H1 (cell line): ENCODE measurements at regions not wholly inside any gene's neighbourhood (a gene's known extent, or its start where the extent isn't known, plus 50 kb on each side); places are given as distances from the start of the nearest gene placed in this dataset.

Experiments used
- CTCF ChIA-PET: fragments of 300-600 bp; sonication (Branson Sonifier 250); formaldehyde crosslinking; loops from one replicate; lab custom pipeline; 2021; ENCODE audit not compliant: partially characterized antibody; lab: Charles Lee
- POLR2A ChIA-PET: fragments of 300-600 bp; sonication (Branson Sonifier 250); formaldehyde crosslinking; loops from one replicate; lab custom pipeline; 2021; ENCODE audit warnings: inconsistent platforms; ENCODE audit not compliant: partially characterized antibody; lab: Charles Lee
- DNase-seq, 2 experiments: peaks; one replicate each; pipeline versions ENCODE4 v3.0.0 to v3.0.0-alpha.2; 2010 to 2022; ENCODE audit warnings: low spot score in 2 of 2, low read depth in 1 of 2, mixed read lengths in 1 of 2
- FAIRE-seq: peaks from 2 replicates; lab custom pipeline; 2011; peaks lifted over from hg19 to GRCh38; lab: Jason Lieb, UNC
- H2AFZ ChIP-seq: 2 replicates; pipeline ENCODE4 v1.8.1; 2012; ENCODE audit warnings: low read length, inconsistent platforms
- H2AK5ac ChIP-seq: 2 replicates; pipeline ENCODE4 v1.6.1; 2013; ENCODE audit warnings: low read depth, low read length
- H2BK120ac ChIP-seq: replicated peaks from 2 replicates; pipeline ENCODE3; 2013; ENCODE audit warnings: low read depth, low read length, inconsistent platforms
- H2BK12ac ChIP-seq: 2 replicates; pipeline ENCODE4 v1.6.1; 2013; ENCODE audit warnings: low read depth, low read length
- H2BK15ac ChIP-seq: 2 replicates; pipeline ENCODE4 v1.6.1; 2013; ENCODE audit warnings: low read length
- H2BK20ac ChIP-seq: 2 replicates; pipeline ENCODE4 v1.6.1; 2013; ENCODE audit warnings: low read length
- H2BK5ac ChIP-seq: 2 replicates; pipeline ENCODE4 v1.6.1; 2013; ENCODE audit warnings: low read depth, low read length
- H3K14ac ChIP-seq: 2 replicates; pipeline ENCODE4 v1.6.1; 2013; ENCODE audit warnings: inconsistent platforms; ENCODE audit not compliant: insufficient read length
- H3K18ac ChIP-seq: 2 replicates; pipeline ENCODE4 v1.6.1; 2013; ENCODE audit warnings: low read length; ENCODE audit errors: extremely low read depth
- H3K23ac ChIP-seq: 2 replicates; pipeline ENCODE4 v1.6.1; 2013; ENCODE audit warnings: inconsistent platforms; ENCODE audit not compliant: insufficient read length
- H3K23me2 ChIP-seq: 2 replicates; pipeline ENCODE4 v1.6.1; 2013; ENCODE audit warnings: low read depth, low read length
- H3K27ac ChIP-seq: 2 replicates; pipeline ENCODE4 v1.6.1; 2011; ENCODE audit warnings: low read depth, low read length, inconsistent platforms
- H3K27me3 ChIP-seq, 4 experiments: replicated peaks in 1 of 4; 1 replicate in 1 of 4; 2 replicates in 3 of 4; pipeline versions ENCODE4 v1.6.1 to v1.8.1; 2011 to 2013; ENCODE audit warnings: low read length in 3 of 4, mild to moderate bottlenecking in 3 of 4, inconsistent platforms in 2 of 4, mixed read lengths in 2 of 4, moderate library complexity in 1 of 4; ENCODE audit not compliant: control insufficient read depth in 3 of 4, insufficient read depth in 3 of 4; ENCODE audit errors: extremely low read depth in 1 of 4
- H3K36me3 ChIP-seq, 4 experiments: 2 replicates each; pipeline versions ENCODE4 v1.6.1 to v1.8.1; 2011 to 2013; ENCODE audit warnings: mild to moderate bottlenecking in 4 of 4, low read length in 3 of 4, moderate library complexity in 2 of 4, control low read depth in 1 of 4, inconsistent platforms in 1 of 4; ENCODE audit not compliant: insufficient read depth in 4 of 4, control insufficient read depth in 2 of 4
- H3K4ac ChIP-seq: replicated peaks from 2 replicates; pipeline ENCODE3; 2013; ENCODE audit warnings: low read length, low read depth, mixed read lengths, inconsistent platforms; ENCODE audit not compliant: insufficient read length
- H3K4me1 ChIP-seq, 4 experiments: replicated peaks in 1 of 4; 1 replicate in 1 of 4; 2 replicates in 3 of 4; pipeline versions ENCODE4 v1.6.1 to v1.8.1; 2011 to 2013; ENCODE audit warnings: low read length in 3 of 4, inconsistent platforms in 2 of 4, mixed read lengths in 1 of 4; ENCODE audit not compliant: insufficient read depth in 4 of 4, control insufficient read depth in 3 of 4
- H3K4me2 ChIP-seq, 2 experiments: 2 replicates each; pipeline versions ENCODE4 v1.6.1 to v1.8.1; 2011 to 2013; ENCODE audit warnings: low read depth in 2 of 2, low read length in 2 of 2, control low read depth in 1 of 2, inconsistent platforms in 1 of 2, mild to moderate bottlenecking in 1 of 2; ENCODE audit not compliant: insufficient read depth in 1 of 2
- H3K4me3 ChIP-seq, 4 experiments: fragments of 200-600, 300-600 bp in 1 of 4; sonication (generic), shearing (Covaris generic), sonication (Bioruptor Twin) in 1 of 4; 2 replicates each; pipeline versions ENCODE4 v1.5.1 to v1.8.1; 2011 to 2016; ENCODE audit warnings: low read length in 4 of 4, low read depth in 3 of 4, control low read depth in 2 of 4, inconsistent platforms in 2 of 4, mild to moderate bottlenecking in 2 of 4, mixed read lengths in 1 of 4, moderate library complexity in 1 of 4; ENCODE audit not compliant: insufficient read depth in 2 of 4; ENCODE audit errors: extremely low read depth in 1 of 4
- H3K56ac ChIP-seq: replicated peaks from 2 replicates; pipeline ENCODE3; 2013; ENCODE audit warnings: low read depth, mild to moderate bottlenecking, mixed read lengths, low read length, inconsistent platforms; ENCODE audit not compliant: insufficient read length
- H3K79me1 ChIP-seq: 2 replicates; pipeline ENCODE4 v1.6.1; 2013; ENCODE audit warnings: low read depth, low read length, control low read depth
- H3K79me2 ChIP-seq, 2 experiments: 2 replicates each; pipeline versions ENCODE4 v1.6.1 to v1.8.1; 2012 to 2013; ENCODE audit warnings: low read length in 2 of 2, mild to moderate bottlenecking in 2 of 2, inconsistent platforms in 1 of 2; ENCODE audit not compliant: insufficient read depth in 2 of 2, control insufficient read depth in 1 of 2
- H3K9ac ChIP-seq, 4 experiments: replicated peaks in 1 of 4; 1 replicate in 1 of 4; 2 replicates in 3 of 4; pipeline versions ENCODE4 v1.6.1 to v1.8.1; 2011 to 2013; ENCODE audit warnings: low read depth in 3 of 4, low read length in 3 of 4, control low read depth in 2 of 4, mild to moderate bottlenecking in 2 of 4, moderate library complexity in 2 of 4, inconsistent platforms in 1 of 4; ENCODE audit errors: extremely low read depth in 1 of 4
- H3K9me3 ChIP-seq, 2 experiments: 2 replicates each; pipeline versions ENCODE4 v1.6.1 to v1.8.1; 2012 to 2013; ENCODE audit warnings: mild to moderate bottlenecking in 2 of 2, moderate library complexity in 2 of 2, control low read depth in 1 of 2, inconsistent platforms in 1 of 2, low read depth in 1 of 2, low read length in 1 of 2, mixed read lengths in 1 of 2; ENCODE audit not compliant: insufficient read depth in 2 of 2
- H4K20me1 ChIP-seq, 2 experiments: replicated peaks in 1 of 2; 2 replicates each; pipeline versions ENCODE3 to v1.8.1; 2011 to 2013; ENCODE audit warnings: inconsistent platforms in 2 of 2, low read length in 2 of 2, mild to moderate bottlenecking in 1 of 2; ENCODE audit not compliant: insufficient read depth in 2 of 2, control insufficient read depth in 1 of 2
- H4K5ac ChIP-seq: 2 replicates; pipeline ENCODE4 v1.6.1; 2013; ENCODE audit warnings: low read length, low read depth, mixed read lengths, inconsistent platforms; ENCODE audit not compliant: insufficient read length
- H4K8ac ChIP-seq: 2 replicates; pipeline ENCODE4 v1.8.0; 2013; ENCODE audit warnings: mild to moderate bottlenecking, moderate library complexity, low read length, inconsistent platforms; ENCODE audit not compliant: insufficient read depth; ENCODE audit errors: extremely low read depth
- H4K91ac ChIP-seq: replicated peaks from 2 replicates; pipeline ENCODE3; 2013; ENCODE audit warnings: low read length, mixed read lengths, inconsistent platforms; ENCODE audit not compliant: insufficient read length
- CREB1 ChIP-seq: IDR thresholded peaks from 2 replicates; pipeline ENCODE4 v1.6.1; 2012; ENCODE audit warnings: inconsistent platforms
- FOSL1 ChIP-seq: IDR thresholded peaks from 2 replicates; pipeline ENCODE4 v1.6.1; 2011; ENCODE audit warnings: mild to moderate bottlenecking, low read depth, low read length, moderate library complexity; ENCODE audit not compliant: insufficient read depth
- RXRA ChIP-seq: IDR thresholded peaks from 2 replicates; pipeline ENCODE4 v1.6.1; 2011; ENCODE audit warnings: low read depth, mild to moderate bottlenecking, low read length, moderate library complexity; ENCODE audit not compliant: insufficient read depth
- SIN3A ChIP-seq, 2 experiments: IDR thresholded peaks in 1 of 2; conservative IDR thresholded peaks in 1 of 2; 2 replicates each; pipeline ENCODE4 v1.6.1; 2011 to 2012; ENCODE audit warnings: low read length in 2 of 2, improper control_type of control experiment in 1 of 2, low read depth in 1 of 2, mild to moderate bottlenecking in 1 of 2
- WGBS, 2 experiments: shearing (Covaris generic) in 1 of 2; methylation state at CpG; one replicate each; pipeline versions ENCODE4 v1.1.6 to v1.1.7; 2013 to 2015; ENCODE audit warnings: low lambda C conversion rate in 2 of 2, mixed read lengths in 2 of 2, inconsistent platforms in 1 of 2, low coverage in 1 of 2, missing lambda C conversion rate in 1 of 2; ENCODE audit not compliant: insufficient replicate concordance in 2 of 2, insufficient coverage in 1 of 2, insufficient read length in 1 of 2; ENCODE audit errors: extremely low coverage in 1 of 2, missing lambda C conversion rate in 1 of 2; 5-methylcytosine and 5-hydroxymethylcytosine counted together

DNA sequence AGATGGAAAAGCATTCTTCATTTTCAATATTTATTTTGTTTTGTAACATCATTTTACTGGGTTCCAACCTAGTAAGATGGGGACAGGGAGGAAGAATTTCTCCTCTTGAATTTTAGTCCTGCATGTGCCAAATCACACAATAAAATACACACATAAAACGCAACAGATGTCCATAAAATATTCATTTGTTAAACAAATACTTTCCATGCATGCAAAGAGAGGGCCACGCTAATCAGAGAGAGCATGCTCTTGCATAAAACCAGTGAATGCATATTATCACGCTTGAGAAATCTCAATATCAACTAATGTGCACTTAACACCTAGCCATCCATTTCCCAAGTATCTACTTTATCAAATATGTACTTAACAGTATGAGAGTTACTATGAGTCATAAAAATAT is 212.6 kb upstream of the TARS1 start:
- no peaks in the 10 kb centered on the region for H3K79me1 ChIP-seq
- no peaks in the 10 kb centered on the region; the same call in 1 of the 2 replicates for H3K23me2 ChIP-seq
- no peak overlapping the region for H3K4ac ChIP-seq
- no peak overlapping the region for H2BK12ac ChIP-seq
- H3K79me2 ChIP-seq = no peaks in the 10 kb centered on the region
- FAIRE-seq = no peak
- POLR2A ChIA-PET = no interaction called here
- H3K23ac ChIP-seq = no peak overlapping the region
- no peak overlapping the region for H2BK20ac ChIP-seq
- no peak overlapping the region for H2BK120ac ChIP-seq
- no peaks in the 10 kb centered on the region; a peak in 2 of 7 replicates for H3K4me1 ChIP-seq
- no peak overlapping the region for H3K56ac ChIP-seq
- no peak overlapping the region for H3K4me3 ChIP-seq
- no peak overlapping the region for H3K18ac ChIP-seq
- H4K8ac ChIP-seq = no peak overlapping the region
- H2AK5ac ChIP-seq = no peak overlapping the region
- 86% methylated on average over 3 of the region's 3 CpGs; no CpG with 5 or more reads in 1 of the 2 experiments for WGBS, 2 experiments
- H2BK5ac ChIP-seq = no peak overlapping the region
- H3K9ac ChIP-seq = no peak overlapping the region
- H3K27ac ChIP-seq = no peak overlapping the region
- H3K36me3 ChIP-seq = no peaks in the 10 kb centered on the region
- CTCF ChIA-PET = interaction anchor here (1.0 kb wide), 1 partner anchor 262 kb away, joined by 3 read pairs; no protein-coding TSS in a partner anchor
- no peak overlapping the region for H3K4me2 ChIP-seq
- no peak overlapping the region for H4K5ac ChIP-seq
- H3K9me3 ChIP-seq = 0 out of 4 replicates have a peak, but pooled peaks cover 0 to 2% of the 10 kb centered on the region in 2 experiments
- TF ChIP-seq FOSL1 (no peak), SIN3A (conservative IDR thresholded peaks at IDR 0.05 in 1 of 2, IDR thresholded peaks at IDR 0.05 in 1 of 2; ENCODE audit: low read depth in 1 of 2, low read length in 2 of 2) (no peak), CREB1 (no peak), RXRA (no peak)
- H2BK15ac ChIP-seq = no peak overlapping the region
- H2AFZ ChIP-seq = no peak overlapping the region
- no peaks in the 10 kb centered on the region for H4K20me1 ChIP-seq
- H3K27me3 ChIP-seq = no peaks in the 10 kb centered on the region
- H4K91ac ChIP-seq = no peak overlapping the region
- H3K14ac ChIP-seq = no peak overlapping the region
- DNase-seq = no peak
